ENCODE measurements at regions not wholly inside any gene's neighbourhood (a gene's known extent, or its start where the extent isn't known, plus 50 kb on each side); places are given as distances from the start of the nearest gene placed in this dataset.

DNA sequence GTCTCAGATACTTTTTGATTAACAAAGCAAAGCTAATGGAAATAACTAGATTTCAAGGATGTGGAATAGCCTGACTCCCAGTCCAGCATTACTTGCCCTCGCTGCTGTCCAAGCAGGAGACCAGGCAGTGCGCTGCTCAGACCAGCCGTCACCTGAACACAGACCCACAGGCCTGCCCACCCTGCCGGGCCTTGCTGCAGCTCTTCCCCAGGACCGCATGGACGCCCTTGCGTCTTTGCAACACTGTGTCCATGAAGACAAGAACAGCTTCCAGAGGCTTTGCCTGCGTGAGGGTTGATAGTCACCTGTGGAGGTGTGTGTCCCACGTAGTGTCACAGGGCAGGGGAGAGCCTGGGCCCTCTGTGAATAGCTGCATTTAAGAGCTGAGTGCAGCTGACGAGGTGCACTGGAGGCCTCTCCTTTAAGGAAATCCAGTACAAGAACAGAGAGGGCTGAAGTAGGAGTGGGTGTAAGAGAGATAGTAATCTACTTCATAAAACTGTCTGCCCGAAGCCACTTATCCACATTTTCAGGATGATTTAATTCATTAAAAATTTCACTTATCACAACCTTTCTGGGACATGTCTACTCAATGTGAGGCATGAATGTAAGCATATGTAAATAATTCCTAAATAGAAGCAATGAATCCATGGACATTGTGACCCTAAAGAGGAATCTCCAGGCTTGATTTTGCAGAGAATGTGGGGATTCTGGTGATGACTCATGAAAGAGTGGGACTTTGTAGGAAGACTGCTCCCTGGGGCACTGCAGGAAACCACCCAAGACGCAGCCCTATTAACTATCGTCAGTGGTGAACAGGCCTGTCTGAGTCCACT lies 176.2 kb upstream of the RAB4A start:
- TF ChIP-seq EZH2phosphoT487 (IDR thresholded peaks at IDR 0.05; ENCODE audit: low read depth) = no peak
- TF ChIP-seq, protein P1, sequence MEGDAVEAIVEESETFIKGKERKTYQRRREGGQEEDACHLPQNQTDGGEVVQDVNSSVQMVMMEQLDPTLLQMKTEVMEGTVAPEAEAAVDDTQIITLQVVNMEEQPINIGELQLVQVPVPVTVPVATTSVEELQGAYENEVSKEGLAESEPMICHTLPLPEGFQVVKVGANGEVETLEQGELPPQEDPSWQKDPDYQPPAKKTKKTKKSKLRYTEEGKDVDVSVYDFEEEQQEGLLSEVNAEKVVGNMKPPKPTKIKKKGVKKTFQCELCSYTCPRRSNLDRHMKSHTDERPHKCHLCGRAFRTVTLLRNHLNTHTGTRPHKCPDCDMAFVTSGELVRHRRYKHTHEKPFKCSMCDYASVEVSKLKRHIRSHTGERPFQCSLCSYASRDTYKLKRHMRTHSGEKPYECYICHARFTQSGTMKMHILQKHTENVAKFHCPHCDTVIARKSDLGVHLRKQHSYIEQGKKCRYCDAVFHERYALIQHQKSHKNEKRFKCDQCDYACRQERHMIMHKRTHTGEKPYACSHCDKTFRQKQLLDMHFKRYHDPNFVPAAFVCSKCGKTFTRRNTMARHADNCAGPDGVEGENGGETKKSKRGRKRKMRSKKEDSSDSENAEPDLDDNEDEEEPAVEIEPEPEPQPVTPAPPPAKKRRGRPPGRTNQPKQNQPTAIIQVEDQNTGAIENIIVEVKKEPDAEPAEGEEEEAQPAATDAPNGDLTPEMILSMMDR (IDR thresholded peaks at IDR 0.05; ENCODE audit: low read depth, low read length) = no peak
- Histone ChIP-seq H3K4me3 (ENCODE audit: low read length) (no peak overlapping the region), H3K79me2 (ENCODE audit: low read length) (no peaks in the 10 kb centered on the region), H3K4me2 (ENCODE audit: low read length) (no peak overlapping the region), H3K27ac (ENCODE audit: low read length) (no peak overlapping the region), H3K9ac (ENCODE audit: low read length) (no peak overlapping the region), H2AFZ (ENCODE audit: low read depth, low read length) (no peak overlapping the region), H3K36me3 (replicated peaks; ENCODE audit: low read depth, low read length) (no peaks in the 10 kb centered on the region), H3K4me1 (ENCODE audit: low read length) (no peaks in the 10 kb centered on the region; the same call in 1 of the 2 replicates), H4K20me1 (ENCODE audit: insufficient read depth, low read length) (no peaks in the 10 kb centered on the region), H3K9me3 (ENCODE audit: insufficient read depth, low read length) (peaks cover 7% of the 10 kb centered on the region; the same call in 1 of the 2 replicates), H3K27me3 (ENCODE audit: low read depth, low read length) (peaks cover 37% of the 10 kb centered on the region)

DNA sequence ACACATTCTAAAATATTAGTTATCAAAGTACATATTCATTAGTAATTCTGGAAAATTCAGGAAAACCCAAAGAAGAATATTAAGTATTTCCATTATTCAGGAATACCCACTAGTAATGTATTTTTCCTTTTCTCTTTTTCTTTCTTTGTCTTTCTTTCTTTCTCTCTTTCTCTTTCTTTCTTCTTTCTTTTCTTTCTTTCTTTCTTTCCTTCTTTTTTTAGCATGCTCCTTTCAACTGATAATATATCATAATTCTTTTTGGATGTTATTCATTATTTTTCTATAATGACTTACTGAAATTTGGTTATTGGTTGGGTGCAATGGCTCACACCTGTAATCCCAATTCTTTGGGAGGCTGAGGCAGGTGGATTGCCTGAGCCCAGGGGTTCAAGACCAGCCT lies 175.6 kb upstream of the RAB4A start:
- no peak overlapping the region for H3K4me2 ChIP-seq (ENCODE audit: low read length)
- H3K36me3 ChIP-seq (replicated peaks; ENCODE audit: low read depth, low read length) = no peaks in the 10 kb centered on the region
- no peak overlapping the region for H3K27ac ChIP-seq (ENCODE audit: low read length)
- TF ChIP-seq EZH2phosphoT487 (IDR thresholded peaks at IDR 0.05; ENCODE audit: low read depth) = no peak
- TF ChIP-seq, protein P1 (IDR thresholded peaks at IDR 0.05; ENCODE audit: low read depth, low read length) = no peak
- no peak overlapping the region for H3K4me3 ChIP-seq (ENCODE audit: low read length)
- peaks cover 34% of the 10 kb centered on the region for H3K27me3 ChIP-seq (ENCODE audit: low read depth, low read length)
- H3K9me3 ChIP-seq (ENCODE audit: insufficient read depth, low read length) = peaks cover 7% of the 10 kb centered on the region; the same call in 1 of the 2 replicates
- no peaks in the 10 kb centered on the region for H3K79me2 ChIP-seq (ENCODE audit: low read length)
- no peak overlapping the region for H2AFZ ChIP-seq (ENCODE audit: low read depth, low read length)
- no peaks in the 10 kb centered on the region; the same call in 1 of the 2 replicates for H3K4me1 ChIP-seq (ENCODE audit: low read length)
- H4K20me1 ChIP-seq (ENCODE audit: insufficient read depth, low read length) = no peaks in the 10 kb centered on the region
- H3K9ac ChIP-seq (ENCODE audit: low read length) = no peak overlapping the region

DNA sequence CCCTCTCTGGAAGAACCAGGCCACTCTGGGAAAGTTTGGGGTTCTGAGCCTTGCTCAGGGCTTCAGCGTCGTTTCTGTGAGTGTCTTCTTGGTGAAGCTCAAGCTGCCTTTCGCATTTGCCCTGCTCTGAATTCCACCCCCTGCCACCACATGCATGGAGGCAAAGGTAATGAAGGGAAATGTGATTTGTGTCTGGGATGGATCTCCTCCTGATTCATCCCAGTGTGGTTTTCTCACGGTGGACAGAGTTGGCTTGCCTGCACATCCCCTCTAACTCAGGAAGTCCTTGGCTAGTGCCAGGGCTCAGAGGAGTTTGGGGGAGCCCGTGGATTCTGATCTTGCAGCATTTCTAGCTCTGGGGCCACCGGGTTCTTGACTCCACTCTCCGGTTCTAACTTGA lies 173.6 kb upstream of the RAB4A start:
- H4K20me1 ChIP-seq (ENCODE audit: insufficient read depth, low read length) = no peaks in the 10 kb centered on the region
- H3K27ac ChIP-seq (ENCODE audit: low read length) = no peak overlapping the region
- peaks cover 7% of the 10 kb centered on the region; the same call in 1 of the 2 replicates for H3K9me3 ChIP-seq (ENCODE audit: insufficient read depth, low read length)
- H3K9ac ChIP-seq (ENCODE audit: low read length) = no peak overlapping the region
- no peaks in the 10 kb centered on the region; the same call in 1 of the 2 replicates for H3K4me1 ChIP-seq (ENCODE audit: low read length)
- H3K27me3 ChIP-seq (ENCODE audit: low read depth, low read length) = peaks cover 45% of the 10 kb centered on the region
- H3K4me3 ChIP-seq (ENCODE audit: low read length) = no peak overlapping the region
- no peak overlapping the region for H3K4me2 ChIP-seq (ENCODE audit: low read length)
- no peaks in the 10 kb centered on the region for H3K79me2 ChIP-seq (ENCODE audit: low read length)
- TF ChIP-seq, protein P1 (IDR thresholded peaks at IDR 0.05; ENCODE audit: low read depth, low read length) = no peak
- TF ChIP-seq EZH2phosphoT487 (IDR thresholded peaks at IDR 0.05; ENCODE audit: low read depth) = no peak
- no peaks in the 10 kb centered on the region for H3K36me3 ChIP-seq (replicated peaks; ENCODE audit: low read depth, low read length)
- H2AFZ ChIP-seq (ENCODE audit: low read depth, low read length) = no peak overlapping the region

DNA sequence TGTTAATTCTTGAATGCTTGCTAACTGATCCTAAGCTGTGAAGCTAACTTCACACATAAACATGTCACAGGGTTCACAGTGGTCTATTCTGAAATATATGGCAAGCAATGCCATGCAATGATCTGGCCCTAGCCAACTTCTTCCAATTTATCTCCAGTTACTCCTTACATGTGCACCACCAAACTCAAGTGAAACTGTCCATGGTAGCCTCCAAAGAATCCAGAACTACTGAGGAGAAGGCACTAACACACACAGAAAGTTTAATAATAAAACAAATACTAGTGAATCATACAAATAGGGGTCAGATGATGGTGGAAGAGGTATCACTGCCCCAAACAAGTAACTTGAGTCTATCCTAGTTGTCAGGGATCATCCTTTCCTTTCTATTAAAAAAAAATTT lies 172.6 kb upstream of the RAB4A start:
- no peak overlapping the region for H3K4me3 ChIP-seq (ENCODE audit: low read length)
- H3K4me2 ChIP-seq (ENCODE audit: low read length) = no peak overlapping the region
- H3K4me1 ChIP-seq (ENCODE audit: low read length) = no peaks in the 10 kb centered on the region
- no peaks in the 10 kb centered on the region for H3K36me3 ChIP-seq (replicated peaks; ENCODE audit: low read depth, low read length)
- no peak overlapping the region for H3K27ac ChIP-seq (ENCODE audit: low read length)
- no peaks in the 10 kb centered on the region for H3K79me2 ChIP-seq (ENCODE audit: low read length)
- H3K9ac ChIP-seq (ENCODE audit: low read length) = no peak overlapping the region
- H3K9me3 ChIP-seq (ENCODE audit: insufficient read depth, low read length) = peaks cover 7% of the 10 kb centered on the region; the same call in 1 of the 2 replicates
- no peaks in the 10 kb centered on the region for H4K20me1 ChIP-seq (ENCODE audit: insufficient read depth, low read length)
- no peak overlapping the region for H2AFZ ChIP-seq (ENCODE audit: low read depth, low read length)
- no peak for TF ChIP-seq EZH2phosphoT487 (IDR thresholded peaks at IDR 0.05; ENCODE audit: low read depth)
- TF ChIP-seq, protein P1 (IDR thresholded peaks at IDR 0.05; ENCODE audit: low read depth, low read length) = no peak
- peaks cover 50% of the 10 kb centered on the region for H3K27me3 ChIP-seq (ENCODE audit: low read depth, low read length)

All from OCI-LY3 (cell line).